ENCODE measurements at regions not wholly inside any gene's neighbourhood (a gene's known extent, or its start where the extent isn't known, plus 50 kb on each side); places are given as distances from the start of the nearest gene placed in this dataset.
"Not testable (repeated sequence)": the region's sequence is repeated elsewhere in the genome, so short reads cannot be mapped to it uniquely, and the experiment has no call there.

DNA sequence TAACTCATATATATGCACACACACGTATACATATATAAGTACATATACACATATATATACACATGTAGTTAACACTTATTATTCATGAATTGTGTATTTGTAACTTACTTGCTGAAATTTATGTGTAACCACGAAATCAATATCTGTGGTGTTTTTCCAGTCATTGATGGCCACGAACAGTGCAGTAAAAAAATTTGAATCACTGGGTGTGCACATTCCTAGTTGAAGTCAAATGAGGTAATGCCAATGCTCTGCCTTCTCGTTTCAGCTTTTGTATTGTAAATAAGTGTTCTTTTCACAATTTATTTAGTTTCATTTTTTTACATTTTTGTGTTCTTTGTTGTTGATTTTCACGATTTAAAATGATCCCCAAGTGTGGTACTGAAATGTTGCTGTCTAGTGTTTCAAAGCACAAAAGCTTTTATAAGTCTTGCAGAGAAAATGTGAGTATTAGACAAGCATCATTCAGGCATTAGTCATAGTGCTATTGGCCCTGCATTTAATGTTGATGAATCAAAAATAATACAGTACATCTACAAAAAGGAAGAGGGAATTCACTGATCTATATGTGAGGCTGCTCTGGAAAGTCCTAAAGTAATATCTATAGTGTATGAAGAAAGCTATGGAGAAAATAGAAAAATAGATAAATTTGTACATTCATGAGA is 419.0 kb downstream of the DSC3 start:
- no peak for DNase-seq (ENCODE audit: low spot score)

DNA sequence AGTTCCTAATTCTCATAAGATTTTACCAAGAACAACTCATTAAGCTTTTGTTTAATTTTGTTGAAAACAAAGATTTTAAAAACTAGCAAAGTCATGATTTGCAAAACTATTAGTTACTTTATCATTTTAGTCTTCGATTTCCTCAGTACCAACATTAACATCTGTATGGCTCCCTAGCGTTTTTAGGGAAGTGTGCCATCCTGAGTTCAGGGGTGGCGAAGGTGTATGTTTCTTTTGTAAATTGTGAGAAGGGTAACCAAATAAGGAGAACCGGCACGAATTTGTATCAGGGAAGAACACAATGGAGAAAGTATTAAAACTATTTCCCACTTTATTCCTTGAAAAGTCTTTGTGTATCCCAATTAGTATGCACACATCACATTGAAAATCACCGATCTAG is 419.9 kb downstream of the DSC3 start:
- DNase-seq (ENCODE audit: low spot score) = no peak

DNA sequence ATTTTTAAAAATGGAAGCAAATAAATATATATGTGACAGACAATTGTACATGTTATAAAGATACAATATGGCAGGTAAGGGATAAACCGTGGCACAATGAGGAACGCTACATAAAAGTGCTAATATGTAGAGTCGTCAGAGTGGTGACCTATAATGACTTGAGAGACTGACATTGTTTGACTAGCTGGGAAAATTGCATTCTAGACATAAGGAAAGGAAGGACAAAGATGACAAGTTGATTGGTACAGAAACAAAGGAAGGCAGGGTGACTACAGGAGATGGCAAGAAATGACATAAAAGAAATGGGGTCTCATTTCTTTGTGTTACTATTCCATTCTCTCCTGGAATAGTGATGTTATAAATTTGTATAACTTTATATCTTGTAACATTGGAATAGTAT is 420.4 kb downstream of the DSC3 start:
- DNase-seq (ENCODE audit: low spot score) = no peak

GRCh38 chr18:30618567-30618966 is 424.0 kb downstream of the DSC3 start:
- DNase-seq (ENCODE audit: low spot score) = no peak

DNA sequence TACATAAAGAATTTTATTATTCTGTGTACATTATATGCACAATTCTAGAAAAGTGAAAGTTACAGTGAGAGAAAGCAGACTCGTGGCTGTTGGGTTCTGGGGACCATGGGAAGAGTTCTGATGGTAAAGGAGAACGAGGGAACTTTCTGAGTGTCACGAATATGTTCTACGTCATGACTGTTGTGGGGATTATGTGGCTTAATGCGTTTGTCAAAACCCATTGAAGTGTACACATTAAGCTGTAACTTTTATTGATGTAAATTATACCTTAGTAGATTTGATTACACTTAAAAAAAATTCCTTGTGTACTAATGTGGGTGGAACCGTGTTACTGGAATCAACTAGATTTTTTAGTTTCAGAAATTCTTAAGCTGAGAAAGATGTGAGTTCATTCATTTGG is 426.1 kb downstream of the DSC3 start:
- no peak for DNase-seq (ENCODE audit: low spot score)

GRCh38 chr18:30613467-30613801 is 429.1 kb downstream of the DSC3 start:
- DNase-seq (ENCODE audit: low spot score) = no peak

GRCh38 chr18:30601541-30601940 is 441.0 kb downstream of the DSC3 start:
- no peak for DNase-seq (ENCODE audit: low spot score)

- no peak for DNase-seq (ENCODE audit: low spot score)
Measured at GRCh38 chr18:30597202-30597601, 445.3 kb downstream of the DSC3 start.

- DNase-seq (ENCODE audit: low spot score) = no peak
Measured at GRCh38 chr18:30596635-30597034, 445.9 kb downstream of the DSC3 start.

DNA sequence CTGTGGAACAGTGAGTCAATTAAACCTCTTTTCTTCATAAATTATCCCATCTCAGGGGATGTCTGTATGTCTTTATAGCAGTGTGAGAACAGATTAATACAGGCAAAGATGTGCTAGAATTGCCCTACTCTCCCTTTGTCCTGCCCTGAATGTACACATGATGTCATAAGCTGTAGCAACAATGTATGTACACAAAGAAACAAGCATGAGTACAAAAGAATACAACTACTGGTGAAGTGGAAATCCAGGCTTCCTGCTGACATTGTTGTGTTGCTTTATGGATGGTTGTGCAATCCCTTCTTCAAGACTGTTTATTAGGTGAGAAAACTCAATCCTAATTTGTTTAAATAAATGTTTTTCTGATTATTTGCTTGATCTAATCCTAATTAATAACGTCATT is 446.6 kb downstream of the DSC3 start:
- no peak for DNase-seq (ENCODE audit: low spot score)

GRCh38 chr18:30594911-30595310 is 447.6 kb downstream of the DSC3 start:
- not testable (repeated sequence) for DNase-seq (ENCODE audit: low spot score)

DNA sequence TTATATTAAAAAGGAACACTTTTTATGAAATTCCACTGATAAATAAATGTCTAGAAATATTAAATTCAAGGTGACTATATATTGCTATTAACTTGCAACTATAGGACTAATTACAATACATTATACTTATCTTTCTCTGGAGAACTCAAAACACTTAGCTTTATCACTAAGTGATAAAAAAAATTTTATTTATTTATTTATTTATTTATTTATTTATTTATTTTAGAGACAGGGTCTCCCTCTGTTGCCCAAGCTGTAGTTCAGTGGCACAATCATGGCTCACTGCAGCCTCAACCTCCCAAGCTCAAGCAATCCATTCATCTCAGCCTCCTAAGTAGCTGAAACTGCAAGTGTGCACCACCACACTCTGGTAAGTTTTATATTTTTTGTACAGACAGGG is 451.1 kb downstream of the DSC3 start:
- no peak for DNase-seq (ENCODE audit: low spot score)

- no peak for DNase-seq (ENCODE audit: low spot score)
Measured at GRCh38 chr18:30588673-30589164, 453.8 kb downstream of the DSC3 start.

GRCh38 chr18:30583768-30584167 is 458.8 kb downstream of the DSC3 start:
- DNase-seq (ENCODE audit: low spot score) = no peak

DNA sequence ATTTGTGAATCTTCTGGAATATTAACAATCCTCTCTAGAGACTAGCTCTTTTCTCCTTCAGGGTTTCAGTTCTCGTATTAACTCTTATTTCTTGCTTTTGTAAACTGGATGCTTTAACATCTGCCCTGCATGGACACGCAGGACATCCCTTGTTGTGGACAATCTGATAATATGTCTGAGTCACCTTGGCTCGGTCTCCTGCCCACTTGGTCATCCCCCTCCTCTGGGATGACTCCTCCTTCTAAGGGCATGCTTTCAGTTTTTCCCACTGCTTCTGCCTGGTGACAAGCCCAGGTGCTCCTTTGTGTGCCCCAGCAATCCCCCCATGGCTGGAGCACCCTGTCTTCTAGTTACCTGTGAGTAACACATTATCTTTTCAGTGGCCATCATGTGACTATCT is 460.5 kb downstream of the DSC3 start:
- no peak for DNase-seq (ENCODE audit: low spot score)

- no peak for DNase-seq (ENCODE audit: low spot score)
Measured at GRCh38 chr18:30578707-30579106, 463.8 kb downstream of the DSC3 start.

GRCh38 chr18:30572214-30572613 is 470.3 kb downstream of the DSC3 start:
- DNase-seq (ENCODE audit: low spot score) = no peak

- no peak for DNase-seq (ENCODE audit: low spot score)
Measured at GRCh38 chr18:30568333-30568732, 474.2 kb downstream of the DSC3 start.

DNA sequence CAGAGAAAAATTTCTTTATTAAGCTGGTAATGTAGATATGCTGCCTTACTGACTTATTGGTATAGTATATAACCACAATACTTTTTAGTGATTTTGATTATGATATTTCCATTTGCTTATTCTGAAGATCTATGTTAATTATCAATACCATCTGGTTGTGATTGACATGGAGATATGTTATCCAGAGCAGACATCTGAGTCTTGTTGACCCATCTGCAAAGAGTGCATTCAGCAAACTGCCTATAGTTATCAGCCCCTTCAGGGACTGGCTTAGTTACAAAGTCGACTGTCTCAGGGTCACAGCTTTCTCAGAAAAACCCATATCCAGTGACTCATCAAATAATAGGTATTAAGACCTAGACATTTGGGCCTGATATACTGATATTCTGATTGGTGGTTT is 475.7 kb downstream of the DSC3 start:
- DNase-seq (ENCODE audit: low spot score) = no peak

GRCh38 chr18:30562231-30562630 is 480.3 kb downstream of the DSC3 start:
- no peak for DNase-seq (ENCODE audit: low spot score)

GRCh38 chr18:30556112-30556511 is 486.4 kb downstream of the DSC3 start:
- DNase-seq (ENCODE audit: low spot score) = no peak

- DNase-seq (ENCODE audit: low spot score) = no peak
Measured at GRCh38 chr18:30545393-30545792, 497.1 kb downstream of the DSC3 start.

GRCh38 chr18:30544141-30544540 is 498.4 kb downstream of the DSC3 start:
- DNase-seq (ENCODE audit: low spot score) = no peak

DNA sequence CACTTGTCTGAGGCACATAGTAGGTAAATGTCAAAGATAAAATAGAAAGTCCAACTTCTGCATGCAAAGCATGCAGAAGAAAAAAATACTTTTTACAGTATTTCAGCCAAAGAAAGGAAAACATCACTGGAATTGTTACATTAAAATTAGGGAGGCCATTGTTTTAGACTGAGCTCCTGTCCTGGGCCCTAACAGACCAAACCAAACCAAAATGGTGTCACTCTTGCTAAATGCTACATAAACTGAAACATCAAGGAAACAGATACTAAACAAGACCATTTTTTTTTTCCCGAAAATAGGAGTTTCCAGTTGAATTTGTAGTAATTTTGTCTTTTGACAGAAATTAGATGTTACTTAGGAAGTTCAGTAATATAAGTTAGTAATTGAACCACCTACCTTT is 508.8 kb downstream of the DSC3 start:
- DNase-seq (ENCODE audit: low spot score) = no peak

GRCh38 chr18:30527917-30528316 is 514.6 kb downstream of the DSC3 start:
- DNase-seq (ENCODE audit: low spot score) = no peak
